SK-N-SH treated with all-trans-retinoic acid at 6 μM for 48 hours (cell line): ENCODE measurements at regions not wholly inside any gene's neighbourhood (a gene's known extent, or its start where the extent isn't known, plus 50 kb on each side); places are given as distances from the start of the nearest gene placed in this dataset.

Experiments used
- SNAI2 ChIP-seq: fragments of 250-450 bp; sonication (Bioruptor Pico); IDR thresholded peaks from 2 replicates; pipeline ENCODE4 v1.5.0; 2020; ENCODE audit warnings: mild to moderate bottlenecking, moderate library complexity
- ZFP30 ChIP-seq: fragments of 450-650 bp; formaldehyde crosslinking; IDR thresholded peaks from 2 replicates; pipeline ENCODE4 v1.5.0; 2022; ENCODE audit warnings: mild to moderate bottlenecking, moderate library complexity
- ZNF8 ChIP-seq: fragments of 450-650 bp; formaldehyde crosslinking; IDR thresholded peaks from 2 replicates; pipeline ENCODE4 v1.5.0; 2020; ENCODE audit warnings: mild to moderate bottlenecking, moderate library complexity
- TF ChIP-seq, protein P1 (sequence below): fragments of 250-450 bp; sonication (Bioruptor Pico); IDR thresholded peaks from 2 replicates; pipeline ENCODE4 v1.5.1; 2021; ENCODE audit warnings: mild to moderate bottlenecking, moderate library complexity
- TF ChIP-seq, protein P2 (sequence below): fragments of 250-450 bp; sonication (Bioruptor Pico); IDR thresholded peaks from 2 replicates; pipeline ENCODE4 v1.8.0; 2020; ENCODE audit warnings: mild to moderate bottlenecking, moderate library complexity, borderline replicate concordance
- TF ChIP-seq, protein P3 (sequence below): fragments of 250-450 bp; sonication (Bioruptor Pico); IDR thresholded peaks from 2 replicates; pipeline ENCODE4 v1.8.0; 2021; ENCODE audit warnings: low read depth, mild to moderate bottlenecking, moderate library complexity, borderline replicate concordance

DNA sequence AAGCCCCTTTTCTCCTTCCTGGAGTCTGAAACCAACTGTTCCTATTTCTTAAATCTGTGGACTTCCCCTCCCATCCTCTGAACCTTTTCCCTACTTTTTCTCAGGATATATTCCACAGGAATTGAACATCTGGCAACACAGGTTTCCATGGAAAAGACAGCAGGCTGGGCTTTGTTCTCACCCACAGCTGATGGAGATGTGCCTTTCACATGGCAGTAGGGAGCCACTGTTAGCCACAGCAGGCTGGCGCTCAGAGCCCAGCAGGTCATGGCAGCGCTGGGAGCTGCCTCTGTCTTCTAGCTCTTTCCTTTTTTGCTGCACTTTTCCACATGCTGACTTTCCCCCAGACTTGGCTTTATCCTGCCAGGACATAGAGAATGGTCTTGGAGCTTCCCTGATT is 116.4 kb upstream of the NLRP1 start:
- TF ChIP-seq ZNF8 (CRISPR knock-in tag) (no peak), ZFP30 (CRISPR knock-in tag) (no peak), SNAI2 (CRISPR knock-in tag) (no peak)
- TF ChIP-seq, protein P1, sequence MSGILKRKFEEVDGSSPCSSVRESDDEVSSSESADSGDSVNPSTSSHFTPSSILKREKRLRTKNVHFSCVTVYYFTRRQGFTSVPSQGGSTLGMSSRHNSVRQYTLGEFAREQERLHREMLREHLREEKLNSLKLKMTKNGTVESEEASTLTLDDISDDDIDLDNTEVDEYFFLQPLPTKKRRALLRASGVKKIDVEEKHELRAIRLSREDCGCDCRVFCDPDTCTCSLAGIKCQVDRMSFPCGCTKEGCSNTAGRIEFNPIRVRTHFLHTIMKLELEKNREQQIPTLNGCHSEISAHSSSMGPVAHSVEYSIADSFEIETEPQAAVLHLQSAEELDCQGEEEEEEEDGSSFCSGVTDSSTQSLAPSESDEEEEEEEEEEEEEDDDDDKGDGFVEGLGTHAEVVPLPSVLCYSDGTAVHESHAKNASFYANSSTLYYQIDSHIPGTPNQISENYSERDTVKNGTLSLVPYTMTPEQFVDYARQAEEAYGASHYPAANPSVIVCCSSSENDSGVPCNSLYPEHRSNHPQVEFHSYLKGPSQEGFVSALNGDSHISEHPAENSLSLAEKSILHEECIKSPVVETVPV (CRISPR knock-in tag): no peak
- TF ChIP-seq, protein P2, sequence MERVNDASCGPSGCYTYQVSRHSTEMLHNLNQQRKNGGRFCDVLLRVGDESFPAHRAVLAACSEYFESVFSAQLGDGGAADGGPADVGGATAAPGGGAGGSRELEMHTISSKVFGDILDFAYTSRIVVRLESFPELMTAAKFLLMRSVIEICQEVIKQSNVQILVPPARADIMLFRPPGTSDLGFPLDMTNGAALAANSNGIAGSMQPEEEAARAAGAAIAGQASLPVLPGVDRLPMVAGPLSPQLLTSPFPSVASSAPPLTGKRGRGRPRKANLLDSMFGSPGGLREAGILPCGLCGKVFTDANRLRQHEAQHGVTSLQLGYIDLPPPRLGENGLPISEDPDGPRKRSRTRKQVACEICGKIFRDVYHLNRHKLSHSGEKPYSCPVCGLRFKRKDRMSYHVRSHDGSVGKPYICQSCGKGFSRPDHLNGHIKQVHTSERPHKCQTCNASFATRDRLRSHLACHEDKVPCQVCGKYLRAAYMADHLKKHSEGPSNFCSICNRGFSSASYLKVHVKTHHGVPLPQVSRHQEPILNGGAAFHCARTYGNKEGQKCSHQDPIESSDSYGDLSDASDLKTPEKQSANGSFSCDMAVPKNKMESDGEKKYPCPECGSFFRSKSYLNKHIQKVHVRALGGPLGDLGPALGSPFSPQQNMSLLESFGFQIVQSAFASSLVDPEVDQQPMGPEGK (CRISPR knock-in tag): no peak
- TF ChIP-seq, protein P3, sequence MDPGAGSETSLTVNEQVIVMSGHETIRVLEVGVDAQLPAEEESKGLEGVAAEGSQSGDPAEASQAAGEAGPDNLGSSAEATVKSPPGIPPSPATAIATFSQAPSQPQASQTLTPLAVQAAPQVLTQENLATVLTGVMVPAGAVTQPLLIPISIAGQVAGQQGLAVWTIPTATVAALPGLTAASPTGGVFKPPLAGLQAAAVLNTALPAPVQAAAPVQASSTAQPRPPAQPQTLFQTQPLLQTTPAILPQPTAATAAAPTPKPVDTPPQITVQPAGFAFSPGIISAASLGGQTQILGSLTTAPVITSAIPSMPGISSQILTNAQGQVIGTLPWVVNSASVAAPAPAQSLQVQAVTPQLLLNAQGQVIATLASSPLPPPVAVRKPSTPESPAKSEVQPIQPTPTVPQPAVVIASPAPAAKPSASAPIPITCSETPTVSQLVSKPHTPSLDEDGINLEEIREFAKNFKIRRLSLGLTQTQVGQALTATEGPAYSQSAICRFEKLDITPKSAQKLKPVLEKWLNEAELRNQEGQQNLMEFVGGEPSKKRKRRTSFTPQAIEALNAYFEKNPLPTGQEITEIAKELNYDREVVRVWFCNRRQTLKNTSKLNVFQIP (CRISPR knock-in tag): no peak
